ENCODE measurements at regions not wholly inside any gene's neighbourhood (a gene's known extent, or its start where the extent isn't known, plus 50 kb on each side); places are given as distances from the start of the nearest gene placed in this dataset.
A peak's percentile ranks its signal among the peaks of the same experiment; 100 is the strongest.

DNA sequence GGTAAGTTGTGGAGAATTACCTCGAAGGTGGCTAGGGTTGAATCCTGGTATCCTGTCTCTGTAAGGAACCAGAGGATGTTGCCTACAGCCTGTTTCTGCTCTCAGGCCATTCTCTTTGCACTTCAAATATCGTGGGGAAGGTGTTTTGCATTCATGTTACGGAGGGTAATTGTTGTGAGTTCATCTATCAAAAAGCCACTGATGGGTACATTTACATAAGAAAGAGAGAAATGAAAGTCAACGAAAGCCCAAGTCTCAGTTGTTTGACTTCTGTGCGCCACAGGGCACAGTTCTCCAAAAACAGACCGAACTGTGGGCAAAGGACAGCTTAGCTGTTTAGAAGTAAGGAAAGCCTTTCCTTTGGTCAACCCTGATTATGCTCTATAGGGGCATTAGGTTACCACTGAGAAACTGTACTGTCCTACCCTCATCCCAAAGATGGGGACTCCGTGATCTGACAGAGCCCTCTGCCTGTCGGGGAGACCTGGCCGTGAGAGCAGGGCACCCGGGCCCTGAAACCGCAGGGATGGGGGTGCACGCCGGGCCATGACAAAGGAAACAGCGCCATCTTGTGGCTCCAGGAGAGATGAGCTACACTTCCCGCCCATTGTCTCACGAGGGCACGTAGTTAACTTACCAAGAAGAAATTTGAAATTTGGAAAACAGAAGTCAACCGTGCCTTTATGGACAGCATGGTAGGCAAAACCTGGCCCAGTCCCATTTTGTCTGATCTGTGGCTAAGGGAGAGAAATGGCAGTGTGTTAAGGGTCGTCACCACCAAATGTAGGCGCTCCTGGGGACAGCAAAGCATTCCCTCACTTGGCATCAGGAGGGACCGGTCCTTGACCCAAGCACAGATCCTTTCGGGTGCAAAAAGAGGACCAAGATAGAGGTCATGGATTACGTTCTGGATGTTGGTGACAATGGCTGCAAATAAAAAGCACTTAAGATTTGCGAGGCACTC lies 74.5 kb upstream of the DYNLRB2 start:
- DNase-seq (peak; percentile 55 to 75 (median 64)), ATAC-seq (peak; percentile 65)
- H3K27me3 ChIP-seq = no peaks in the 10 kb centered on the region
- H3K27ac ChIP-seq = no peak overlapping the region
- TF ChIP-seq, protein P1, sequence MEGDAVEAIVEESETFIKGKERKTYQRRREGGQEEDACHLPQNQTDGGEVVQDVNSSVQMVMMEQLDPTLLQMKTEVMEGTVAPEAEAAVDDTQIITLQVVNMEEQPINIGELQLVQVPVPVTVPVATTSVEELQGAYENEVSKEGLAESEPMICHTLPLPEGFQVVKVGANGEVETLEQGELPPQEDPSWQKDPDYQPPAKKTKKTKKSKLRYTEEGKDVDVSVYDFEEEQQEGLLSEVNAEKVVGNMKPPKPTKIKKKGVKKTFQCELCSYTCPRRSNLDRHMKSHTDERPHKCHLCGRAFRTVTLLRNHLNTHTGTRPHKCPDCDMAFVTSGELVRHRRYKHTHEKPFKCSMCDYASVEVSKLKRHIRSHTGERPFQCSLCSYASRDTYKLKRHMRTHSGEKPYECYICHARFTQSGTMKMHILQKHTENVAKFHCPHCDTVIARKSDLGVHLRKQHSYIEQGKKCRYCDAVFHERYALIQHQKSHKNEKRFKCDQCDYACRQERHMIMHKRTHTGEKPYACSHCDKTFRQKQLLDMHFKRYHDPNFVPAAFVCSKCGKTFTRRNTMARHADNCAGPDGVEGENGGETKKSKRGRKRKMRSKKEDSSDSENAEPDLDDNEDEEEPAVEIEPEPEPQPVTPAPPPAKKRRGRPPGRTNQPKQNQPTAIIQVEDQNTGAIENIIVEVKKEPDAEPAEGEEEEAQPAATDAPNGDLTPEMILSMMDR (IDR thresholded peaks at IDR 0.05) = peak; percentile 43 to 72 (median 64)
- no peak for TF ChIP-seq POLR2A (IDR thresholded peaks at IDR 0.05)
- intact Hi-C loops (cut with DNase I) = no loop called here
- WGBS, 2 donors = 24 to 33% methylated on average over 22 to 24 of the region's 24 CpGs
- H3K36me3 ChIP-seq (replicated peaks in 1 of 2; ENCODE audit: insufficient read depth in 1 of 2, low read depth in 2 of 2) = no peaks in the 10 kb centered on the region
- no peaks in the 10 kb centered on the region for H3K9me3 ChIP-seq
- H3K4me1 ChIP-seq = peaks cover 5% of the 10 kb centered on the region
- no peak overlapping the region for H3K4me3 ChIP-seq

DNA sequence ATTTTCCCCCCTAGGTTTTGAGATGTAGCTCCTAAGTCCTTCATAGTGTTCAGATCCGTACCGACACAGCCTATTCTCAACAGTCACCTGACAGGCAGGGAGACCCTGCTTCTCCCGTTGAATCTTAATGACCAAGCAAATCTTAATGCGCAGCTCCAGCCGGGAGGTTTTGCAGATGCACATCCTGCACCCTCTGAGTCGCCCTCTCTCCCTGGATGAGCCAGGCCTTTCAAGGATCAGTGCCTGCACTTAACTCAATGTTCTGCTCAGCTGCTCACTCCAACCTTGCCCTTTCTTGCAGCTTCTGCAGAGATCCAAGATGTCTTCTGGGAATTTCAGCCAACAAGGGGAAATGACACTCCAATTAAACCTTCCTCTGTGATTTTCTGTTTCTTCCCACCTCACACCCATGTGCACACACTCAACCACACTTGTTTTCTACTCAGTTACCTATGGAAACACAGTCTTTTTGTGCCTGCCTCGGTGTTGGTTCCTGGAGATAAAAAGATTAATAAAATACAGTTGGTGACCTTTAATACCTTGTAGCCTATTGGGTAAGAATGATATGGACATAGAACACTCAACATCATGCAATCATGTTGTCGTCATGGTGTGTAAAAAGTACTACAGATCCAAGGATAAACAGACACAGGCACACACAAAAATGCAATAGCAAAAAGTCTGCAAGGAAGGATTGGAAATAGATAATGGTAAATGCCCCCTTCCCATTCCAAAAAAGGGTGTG lies 76.9 kb upstream of the DYNLRB2 start:
- no peaks in the 10 kb centered on the region for H3K9me3 ChIP-seq
- no peak overlapping the region for H3K4me3 ChIP-seq
- no peaks in the 10 kb centered on the region for H3K36me3 ChIP-seq (replicated peaks in 1 of 2; ENCODE audit: insufficient read depth in 1 of 2, low read depth in 2 of 2)
- no peak overlapping the region for H3K27ac ChIP-seq
- no peaks in the 10 kb centered on the region for H3K27me3 ChIP-seq
- WGBS, 2 donors = 66 to 69% methylated on average over 5 to 8 of the region's 8 CpGs
- intact Hi-C loops (cut with DNase I) = no loop called here
- peaks cover 5% of the 10 kb centered on the region for H3K4me1 ChIP-seq
- no peak for ATAC-seq
- DNase-seq = no peak
- TF ChIP-seq, protein P1 (IDR thresholded peaks at IDR 0.05) = no peak
- TF ChIP-seq POLR2A (IDR thresholded peaks at IDR 0.05) = no peak

DNA sequence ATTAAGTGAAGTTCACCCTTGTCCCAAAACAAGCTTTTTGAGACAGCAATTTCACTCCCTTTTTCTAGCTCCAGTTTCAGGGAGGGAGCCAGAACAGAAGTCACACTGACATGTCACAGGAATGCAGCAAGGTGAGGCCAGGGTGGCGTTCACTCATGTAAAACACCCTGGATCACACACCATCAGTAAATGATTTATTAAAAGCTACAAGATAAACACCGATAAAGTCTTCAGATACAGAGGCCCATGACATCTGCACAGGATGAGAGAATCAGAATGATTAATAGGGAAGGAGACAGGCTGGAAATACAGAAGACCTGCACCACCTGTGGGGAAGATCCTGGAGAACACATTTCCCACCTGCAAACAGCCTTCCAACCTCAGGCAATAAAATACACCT lies 77.5 kb upstream of the DYNLRB2 start:
- H3K27ac ChIP-seq = no peak overlapping the region
- H3K4me3 ChIP-seq = no peak overlapping the region
- H3K36me3 ChIP-seq (replicated peaks in 1 of 2; ENCODE audit: insufficient read depth in 1 of 2, low read depth in 2 of 2) = no peaks in the 10 kb centered on the region
- TF ChIP-seq, protein P1 (IDR thresholded peaks at IDR 0.05) = no peak
- no peak for TF ChIP-seq POLR2A (IDR thresholded peaks at IDR 0.05)
- H3K4me1 ChIP-seq = peaks cover 5% of the 10 kb centered on the region
- 25 to 28% methylated on average over 2 of the region's 2 CpGs for WGBS, 2 donors
- H3K27me3 ChIP-seq = no peaks in the 10 kb centered on the region
- DNase-seq (no peak), ATAC-seq (no peak)
- intact Hi-C loops (cut with DNase I) = no loop called here
- no peaks in the 10 kb centered on the region for H3K9me3 ChIP-seq

DNA sequence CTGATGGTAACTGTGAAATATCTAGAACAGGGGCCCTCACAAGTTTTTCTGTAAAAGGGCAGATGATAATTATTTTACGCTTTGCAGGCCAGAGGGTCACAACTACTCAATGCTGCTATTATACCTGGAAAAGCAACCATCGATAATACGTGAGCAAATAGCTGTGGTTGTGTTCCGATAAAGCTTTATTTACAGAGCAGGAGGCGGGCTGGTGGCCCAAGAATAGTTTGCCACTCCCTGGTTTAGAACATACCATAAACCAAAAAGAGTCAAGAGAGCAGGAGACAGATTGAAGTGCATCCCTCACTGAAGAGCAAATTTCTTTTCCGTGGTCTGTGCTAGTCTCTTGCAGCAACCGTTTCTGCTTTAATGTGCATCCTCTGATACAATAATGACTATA lies 77.9 kb upstream of the DYNLRB2 start:
- H3K36me3 ChIP-seq (replicated peaks in 1 of 2; ENCODE audit: insufficient read depth in 1 of 2, low read depth in 2 of 2) = no peaks in the 10 kb centered on the region
- intact Hi-C loops (cut with DNase I) = no loop called here
- TF ChIP-seq, protein P1 (IDR thresholded peaks at IDR 0.05) = no peak
- no peak for TF ChIP-seq POLR2A (IDR thresholded peaks at IDR 0.05)
- no peaks in the 10 kb centered on the region for H3K9me3 ChIP-seq
- H3K27me3 ChIP-seq = no peaks in the 10 kb centered on the region
- H3K27ac ChIP-seq = no peak overlapping the region
- no peak for DNase-seq
- peaks cover 5% of the 10 kb centered on the region for H3K4me1 ChIP-seq
- ATAC-seq = no peak
- WGBS, 2 donors = 48 to 58% methylated on average over 7 of the region's 7 CpGs
- H3K4me3 ChIP-seq = no peak overlapping the region
